ENCODE measurements at regions not wholly inside any gene's neighbourhood (a gene's known extent, or its start where the extent isn't known, plus 50 kb on each side); places are given as distances from the start of the nearest gene placed in this dataset.

- no peak for TF ChIP-seq CTCF (IDR thresholded peaks at IDR 0.05; ENCODE audit: low read depth, low read length)
- DNase-seq (ENCODE audit: extremely low read depth, low read depth), result no peak
Measured at GRCh38 chr22:46042786-46043185, 65.8 kb upstream of the WNT7B start.

GRCh38 chr22:46043339-46043738, 66.4 kb upstream of the WNT7B start:
- no peak for DNase-seq (ENCODE audit: extremely low read depth, low read depth)
- TF ChIP-seq CTCF (IDR thresholded peaks at IDR 0.05; ENCODE audit: low read depth, low read length), result no peak

GRCh38 chr22:46043816-46044620, 67.1 kb upstream of the WNT7B start:
- no peak for TF ChIP-seq CTCF (IDR thresholded peaks at IDR 0.05; ENCODE audit: low read depth, low read length)
- DNase-seq (ENCODE audit: extremely low read depth, low read depth), result no peak

- DNase-seq (ENCODE audit: extremely low read depth, low read depth), result no peak
- TF ChIP-seq CTCF (IDR thresholded peaks at IDR 0.05; ENCODE audit: low read depth, low read length), result no peak
Measured at GRCh38 chr22:46044621-46045458, 67.9 kb upstream of the WNT7B start.

- no peak for DNase-seq (ENCODE audit: extremely low read depth, low read depth)
- TF ChIP-seq CTCF (IDR thresholded peaks at IDR 0.05; ENCODE audit: low read depth, low read length), result no peak
Measured at GRCh38 chr22:46045459-46046298, 68.7 kb upstream of the WNT7B start.

GRCh38 chr22:46046299-46046685, 69.3 kb upstream of the WNT7B start:
- DNase-seq (ENCODE audit: extremely low read depth, low read depth), result no peak
- TF ChIP-seq CTCF (IDR thresholded peaks at IDR 0.05; ENCODE audit: low read depth, low read length), result no peak
